PC-3 (cell line): ENCODE measurements at regions not wholly inside any gene's neighbourhood (a gene's known extent, or its start where the extent isn't known, plus 50 kb on each side); places are given as distances from the start of the nearest gene placed in this dataset.

ENCODE experiments used
- ATAC-seq: fragments of 200-7000 bp; cut with Tn5 transposase; 2 replicates; pipeline ENCODE4 v1.9.1; 2020; ENCODE audit warnings: mild to moderate bottlenecking, moderate library complexity
- BruUV-seq: library from RNA; stranded (reverse); fragments of 400-500 nt; replicated peaks from 2 replicates; lab custom pipeline; 2021; lab: Mats Ljungman, UMichigan
- CTCF ChIA-PET: fragments of 300-600 bp; sonication (Branson Sonifier 250); formaldehyde crosslinking; loops from one replicate; lab custom pipeline; 2022; ENCODE audit warnings: antibody characterized with exemption; lab: Charles Lee
- POLR2A ChIA-PET: fragments of 300-600 bp; sonication (Branson Sonifier 250); formaldehyde crosslinking; loops from one replicate; lab custom pipeline; 2022; ENCODE audit warnings: antibody characterized with exemption; ENCODE audit not compliant: unreplicated experiment; lab: Charles Lee
- DNase-seq: peaks from one replicate; pipeline ENCODE4 v3.0.0-alpha.2; 2015
- H2AFZ ChIP-seq: fragments of 300-600 bp; sonication (generic); 2 replicates; pipeline ENCODE4 v1.6.0; 2016; ENCODE audit warnings: antibody characterized with exemption, low read length
- H3F3A ChIP-seq: fragments of 300-600 bp; sonication (generic); one replicate; pipeline ENCODE4 v1.6.0; 2017; ENCODE audit warnings: antibody characterized with exemption, low read length, control low read depth, mild to moderate bottlenecking; ENCODE audit not compliant: unreplicated experiment
- H3K27ac ChIP-seq: fragments of 300-600 bp; sonication (generic); 2 replicates; pipeline ENCODE4 v1.5.1; 2016; ENCODE audit warnings: mild to moderate bottlenecking, low read length
- H3K27me3 ChIP-seq: fragments of 300-600 bp; sonication (generic); 2 replicates; pipeline ENCODE4 v1.6.1; 2016; ENCODE audit warnings: low read length, mixed read lengths
- H3K36me3 ChIP-seq: fragments of 300-600 bp; sonication (generic); 2 replicates; pipeline ENCODE4 v1.6.1; 2016; ENCODE audit warnings: low read depth, mixed run types, low read length, mixed read lengths
- H3K4me1 ChIP-seq: fragments of 300-600 bp; sonication (generic); 2 replicates; pipeline ENCODE4 v1.5.1; 2016; ENCODE audit warnings: low read length; ENCODE audit not compliant: insufficient read depth
- H3K4me2 ChIP-seq: fragments of 300-600 bp; sonication (generic); 2 replicates; pipeline ENCODE4 v1.6.0; 2016; ENCODE audit warnings: low read length
- H3K4me3 ChIP-seq: fragments of 300-600 bp; sonication (generic); 2 replicates; pipeline ENCODE4 v1.5.1; 2016; ENCODE audit warnings: mild to moderate bottlenecking, low read length, mixed read lengths
- H3K79me2 ChIP-seq: fragments of 300-600 bp; sonication (generic); 2 replicates; pipeline ENCODE4 v1.6.1; 2017; ENCODE audit warnings: low read length, mixed read lengths
- H3K9ac ChIP-seq: fragments of 300-600 bp; sonication (generic); 2 replicates; pipeline ENCODE4 v1.6.0; 2016; ENCODE audit warnings: mild to moderate bottlenecking, low read length
- H3K9me2 ChIP-seq: fragments of 300-600 bp; sonication (generic); replicated peaks from 2 replicates; pipeline ENCODE4 v1.6.1; 2016; ENCODE audit warnings: mixed run types, low read length, mixed read lengths
- H3K9me3 ChIP-seq: fragments of 300-600 bp; sonication (generic); 2 replicates; pipeline ENCODE4 v1.6.1; 2016; ENCODE audit warnings: low read length, mixed read lengths
- H4K20me1 ChIP-seq: fragments of 300-600 bp; sonication (generic); 2 replicates; pipeline ENCODE4 v1.6.1; 2016; ENCODE audit warnings: low read length, mixed read lengths
- EZH2 ChIP-seq: fragments of 300-600 bp; sonication (generic); IDR thresholded peaks from one replicate; pipeline ENCODE4 v1.6.1; 2017; ENCODE audit warnings: antibody characterized with exemption, mild to moderate bottlenecking, low read length; ENCODE audit not compliant: unreplicated experiment
- EZH2phosphoT487 ChIP-seq: fragments of 300-600 bp; sonication (generic); IDR thresholded peaks from 2 replicates; pipeline ENCODE4 v1.6.1; 2018; ENCODE audit warnings: mild to moderate bottlenecking, antibody characterized with exemption, low read length, borderline replicate concordance
- intact Hi-C: fragments of 100-400 bp; cut with micrococcal nuclease; formaldehyde crosslinking; loops from 2 replicates; pipeline ENCODE4 v1.9.0; 2023
- TF ChIP-seq, protein P1 (sequence below): fragments of 300-600 bp; sonication (generic); conservative IDR thresholded peaks from 2 replicates; pipeline ENCODE4 v1.5.1; 2017; ENCODE audit warnings: antibody characterized with exemption, low read depth, mild to moderate bottlenecking, low read length

DNA sequence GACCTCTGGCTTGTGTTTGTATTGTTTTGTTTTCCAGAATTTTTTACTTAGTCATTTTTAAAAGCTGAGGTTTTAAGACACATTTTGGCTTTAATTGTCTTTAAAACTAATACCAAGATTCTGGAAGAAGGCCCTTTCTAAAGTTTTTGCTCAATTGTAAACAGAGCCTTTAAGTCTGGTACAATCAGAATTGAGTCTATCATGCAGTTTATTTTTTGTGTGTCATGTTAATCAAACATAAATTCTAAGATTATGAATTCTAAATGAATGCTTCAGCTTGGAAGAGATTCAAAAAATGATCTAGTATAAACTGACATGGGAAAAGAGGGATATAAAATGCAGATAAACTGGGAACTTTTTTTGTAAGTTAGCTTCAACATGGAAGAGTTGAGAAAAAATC lies 882.7 kb downstream of the TLE1 start:
- TF ChIP-seq EZH2 (no peak), EZH2phosphoT487 (no peak)
- TF ChIP-seq, protein P1, sequence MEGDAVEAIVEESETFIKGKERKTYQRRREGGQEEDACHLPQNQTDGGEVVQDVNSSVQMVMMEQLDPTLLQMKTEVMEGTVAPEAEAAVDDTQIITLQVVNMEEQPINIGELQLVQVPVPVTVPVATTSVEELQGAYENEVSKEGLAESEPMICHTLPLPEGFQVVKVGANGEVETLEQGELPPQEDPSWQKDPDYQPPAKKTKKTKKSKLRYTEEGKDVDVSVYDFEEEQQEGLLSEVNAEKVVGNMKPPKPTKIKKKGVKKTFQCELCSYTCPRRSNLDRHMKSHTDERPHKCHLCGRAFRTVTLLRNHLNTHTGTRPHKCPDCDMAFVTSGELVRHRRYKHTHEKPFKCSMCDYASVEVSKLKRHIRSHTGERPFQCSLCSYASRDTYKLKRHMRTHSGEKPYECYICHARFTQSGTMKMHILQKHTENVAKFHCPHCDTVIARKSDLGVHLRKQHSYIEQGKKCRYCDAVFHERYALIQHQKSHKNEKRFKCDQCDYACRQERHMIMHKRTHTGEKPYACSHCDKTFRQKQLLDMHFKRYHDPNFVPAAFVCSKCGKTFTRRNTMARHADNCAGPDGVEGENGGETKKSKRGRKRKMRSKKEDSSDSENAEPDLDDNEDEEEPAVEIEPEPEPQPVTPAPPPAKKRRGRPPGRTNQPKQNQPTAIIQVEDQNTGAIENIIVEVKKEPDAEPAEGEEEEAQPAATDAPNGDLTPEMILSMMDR, result no peak
- no peaks in the 10 kb centered on the region for H4K20me1 ChIP-seq
- no peaks in the 10 kb centered on the region for H3K9me3 ChIP-seq
- no peak overlapping the region for H3K4me3 ChIP-seq
- ChIA-PET POLR2A (no interaction called here), CTCF (no interaction called here)
- no peaks in the 10 kb centered on the region for H3K27me3 ChIP-seq
- intact Hi-C loops, result no loop called here
- H3K4me1 ChIP-seq, result peaks cover 4% of the 10 kb centered on the region
- H3F3A ChIP-seq, result no peaks in the 10 kb centered on the region
- no peak overlapping the region for H3K9ac ChIP-seq
- no peaks in the 10 kb centered on the region for H3K9me2 ChIP-seq
- H3K4me2 ChIP-seq, result no peak overlapping the region
- no peak overlapping the region for H3K27ac ChIP-seq
- H3K36me3 ChIP-seq, result no peaks in the 10 kb centered on the region
- ATAC-seq, result peak; percentile 64
- BruUV-seq, result no TSS peak
- H2AFZ ChIP-seq, result no peak overlapping the region
- H3K79me2 ChIP-seq, result no peaks in the 10 kb centered on the region
- peak; percentile 38 for DNase-seq

- DNase-seq (no peak), ATAC-seq (no peak)
- no peak overlapping the region for H3K9ac ChIP-seq
- no peak overlapping the region for H3K4me3 ChIP-seq
- no peaks in the 10 kb centered on the region for H3K27me3 ChIP-seq
- no peaks in the 10 kb centered on the region for H3K36me3 ChIP-seq
- no peaks in the 10 kb centered on the region for H3K9me2 ChIP-seq
- H3K4me1 ChIP-seq, result no peaks in the 10 kb centered on the region
- ChIA-PET POLR2A (no interaction called here), CTCF (no interaction called here)
- H3K79me2 ChIP-seq, result no peaks in the 10 kb centered on the region
- TF ChIP-seq EZH2phosphoT487, result no peak
- no peak for TF ChIP-seq EZH2
- TF ChIP-seq, protein P1, result no peak
- no peaks in the 10 kb centered on the region for H3F3A ChIP-seq
- no peaks in the 10 kb centered on the region for H3K9me3 ChIP-seq
- intact Hi-C loops, result no loop called here
- no peak overlapping the region for H3K27ac ChIP-seq
- H3K4me2 ChIP-seq, result no peak overlapping the region
- H2AFZ ChIP-seq, result no peak overlapping the region
- no peaks in the 10 kb centered on the region for H4K20me1 ChIP-seq
- BruUV-seq, result no TSS peak
These were observed 884.5 kb downstream of the TLE1 start for GRCh38 chr9:80804873-80805272.

DNA sequence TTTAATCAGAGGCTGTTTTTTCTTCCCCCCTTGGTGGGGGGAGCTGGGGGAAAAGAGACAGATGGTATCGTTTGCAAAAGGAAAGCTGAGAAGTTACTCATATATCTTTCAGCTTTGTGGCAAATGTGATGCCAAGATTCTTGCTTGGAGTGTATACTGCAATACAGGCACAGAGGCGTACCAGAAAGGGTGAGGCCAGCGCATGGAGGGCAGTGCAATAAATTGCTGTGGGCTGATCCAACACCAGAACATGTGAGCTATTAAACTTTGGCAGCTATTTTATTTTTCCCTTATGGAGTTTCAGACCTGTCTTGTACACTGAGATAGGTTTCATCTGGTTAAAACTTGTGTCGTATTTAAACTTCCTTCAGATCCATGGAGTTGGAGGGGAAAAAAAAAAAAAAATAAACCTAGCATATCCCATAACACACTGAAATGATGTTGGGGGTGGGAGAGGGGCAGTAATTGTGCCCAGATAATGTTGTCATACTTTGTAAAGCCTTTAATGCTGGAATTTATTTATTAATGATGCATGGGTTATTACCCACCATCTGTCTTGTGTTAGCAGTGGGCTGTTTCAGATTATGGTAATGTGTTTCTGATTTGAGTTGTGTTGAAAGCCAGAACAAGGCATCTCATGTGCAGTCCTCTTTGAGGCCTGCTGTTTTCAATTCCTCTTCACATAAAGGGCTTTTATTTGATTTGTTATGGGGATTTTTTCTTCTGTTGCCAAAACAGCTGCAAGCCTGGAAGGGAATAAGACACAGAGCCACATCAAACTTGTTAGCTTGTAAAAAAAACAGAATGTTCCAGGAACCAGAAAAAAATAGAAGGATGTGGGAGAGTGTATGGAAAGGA lies 891.3 kb downstream of the TLE1 start:
- H3K79me2 ChIP-seq, result no peaks in the 10 kb centered on the region
- no peaks in the 10 kb centered on the region for H3K4me1 ChIP-seq
- no peak for DNase-seq
- no peak overlapping the region for H3K9ac ChIP-seq
- no TSS peak for BruUV-seq
- no peak overlapping the region for H3K4me3 ChIP-seq
- no peak for ATAC-seq
- H3K9me2 ChIP-seq, result no peaks in the 10 kb centered on the region
- no peak overlapping the region for H3K27ac ChIP-seq
- no peaks in the 10 kb centered on the region for H4K20me1 ChIP-seq
- intact Hi-C loops, result no loop called here
- no peaks in the 10 kb centered on the region for H3K9me3 ChIP-seq
- no peaks in the 10 kb centered on the region for H3K36me3 ChIP-seq
- CTCF ChIA-PET, result no interaction called here
- no peaks in the 10 kb centered on the region for H3F3A ChIP-seq
- H3K27me3 ChIP-seq, result no peaks in the 10 kb centered on the region
- no peak overlapping the region for H2AFZ ChIP-seq
- POLR2A ChIA-PET, result no interaction called here
- TF ChIP-seq, protein P1, result no peak
- TF ChIP-seq EZH2phosphoT487 (no peak), EZH2 (no peak)
- no peak overlapping the region for H3K4me2 ChIP-seq
